Fibroblast of pulmonary artery (primary cell): ENCODE measurements at regions not wholly inside any gene's neighbourhood (a gene's known extent, or its start where the extent isn't known, plus 50 kb on each side); places are given as distances from the start of the nearest gene placed in this dataset.

Experiments used
- DNase-seq: peaks from one replicate; pipeline ENCODE4 v3.0.0-alpha.2; 2010; ENCODE audit warnings: low read depth
- H3K4me3 ChIP-seq: replicated peaks from 2 replicates; pipeline ENCODE4 v1.5.1; 2011; ENCODE audit warnings: low read depth, mild to moderate bottlenecking, control low read depth, low read length, moderate library complexity
- CTCF ChIP-seq: IDR thresholded peaks from 2 replicates; pipeline ENCODE4 v1.5.1; 2011; ENCODE audit warnings: mild to moderate bottlenecking, control low read depth, low read length, inconsistent platforms; ENCODE audit errors: missing control alignments

- DNase-seq: no peak
- TF ChIP-seq CTCF: no peak
- no peak overlapping the region for H3K4me3 ChIP-seq
Measured at GRCh38 chr5:133842846-133843611, 125.4 kb downstream of the C5orf15 start.

GRCh38 chr5:133841831-133842750, 126.3 kb downstream of the C5orf15 start:
- TF ChIP-seq CTCF: no peak
- DNase-seq: no peak
- no peak overlapping the region for H3K4me3 ChIP-seq

GRCh38 chr5:133840168-133840567, 128.3 kb downstream of the C5orf15 start:
- DNase-seq: no peak
- TF ChIP-seq CTCF: no peak
- H3K4me3 ChIP-seq: no peak overlapping the region

GRCh38 chr5:133839721-133840120, 128.7 kb downstream of the C5orf15 start:
- no peak for TF ChIP-seq CTCF
- no peak for DNase-seq
- H3K4me3 ChIP-seq: no peak overlapping the region

- H3K4me3 ChIP-seq: no peak overlapping the region
- no peak for TF ChIP-seq CTCF
- DNase-seq: no peak
Measured at GRCh38 chr5:133839090-133839489, 129.3 kb downstream of the C5orf15 start.

GRCh38 chr5:133838286-133838685, 130.1 kb downstream of the C5orf15 start:
- H3K4me3 ChIP-seq: no peak overlapping the region
- DNase-seq: no peak
- TF ChIP-seq CTCF: no peak
